Memory B cell (primary cell): ENCODE measurements at regions not wholly inside any gene's neighbourhood (a gene's known extent, or its start where the extent isn't known, plus 50 kb on each side); places are given as distances from the start of the nearest gene placed in this dataset.

ENCODE experiments used
- ATAC-seq: fragments of 150-1000 bp; cut with Tn5 transposase; 2 replicates; pipeline ENCODE4 v1.10.0; 2021; ENCODE audit warnings: low read depth, mild to moderate bottlenecking, moderate library complexity
- DNase-seq, 2 donors: peaks; one replicate each; pipeline ENCODE4 v3.0.0; 2022; ENCODE audit warnings: low spot score in 2 of 2
- H3K27ac Mint-ChIP-seq: one replicate; pipeline ENCODE4 v1.8.0; 2022; ENCODE audit warnings: mild to moderate bottlenecking, moderate library complexity, mixed read lengths
- H3K27me3 Mint-ChIP-seq: one replicate; pipeline ENCODE4 v1.8.0; 2022; ENCODE audit warnings: mixed read lengths
- H3K36me3 Mint-ChIP-seq: one replicate; pipeline ENCODE4 v1.8.0; 2022; ENCODE audit warnings: mild to moderate bottlenecking, mixed read lengths
- H3K4me1 Mint-ChIP-seq: one replicate; pipeline ENCODE4 v1.8.0; 2022; ENCODE audit warnings: mixed read lengths
- H3K4me3 Mint-ChIP-seq: one replicate; pipeline ENCODE4 v1.8.0; 2022; ENCODE audit warnings: mild to moderate bottlenecking, moderate library complexity, mixed read lengths
- H3K9me3 Mint-ChIP-seq: one replicate; pipeline ENCODE4 v1.8.0; 2022; ENCODE audit warnings: mixed read lengths

DNA sequence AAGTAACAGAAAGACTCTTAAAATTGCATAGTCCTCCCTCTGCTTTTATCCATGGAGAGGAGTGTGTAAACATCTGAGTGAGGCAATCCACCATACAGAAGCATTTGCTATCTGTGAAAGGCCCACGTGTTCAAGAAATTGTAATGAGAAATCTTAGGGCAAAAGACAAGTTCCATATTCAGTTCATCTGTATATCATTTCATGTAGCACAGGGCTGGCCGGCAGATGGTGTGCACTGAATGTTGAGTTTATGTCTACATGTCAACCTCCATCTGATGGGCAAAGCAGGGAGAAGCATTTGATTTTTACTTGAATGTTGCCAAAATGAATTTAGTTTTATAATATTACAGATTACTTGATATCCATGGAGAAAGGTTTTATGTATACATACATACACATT, 179.5 kb upstream of the RAD23B start:
- ATAC-seq = no peak
- H3K9me3 Mint-ChIP-seq = peaks cover 5% of the 10 kb centered on the region
- H3K27ac Mint-ChIP-seq = no peak overlapping the region
- no peaks in the 10 kb centered on the region for H3K36me3 Mint-ChIP-seq
- no peak for DNase-seq
- H3K27me3 Mint-ChIP-seq = peaks cover 8% of the 10 kb centered on the region
- no peaks in the 10 kb centered on the region for H3K4me1 Mint-ChIP-seq
- no peak overlapping the region for H3K4me3 Mint-ChIP-seq

- Mint-ChIP-seq H3K4me1 (no peaks in the 10 kb centered on the region), H3K27ac (no peak overlapping the region), H3K27me3 (peaks cover 5% of the 10 kb centered on the region), H3K9me3 (no peaks in the 10 kb centered on the region), H3K4me3 (no peak overlapping the region), H3K36me3 (no peaks in the 10 kb centered on the region)
- no peak for ATAC-seq
- no peak for DNase-seq
Observed at GRCh38 chr9:107105784-107106183, 177.3 kb upstream of the RAD23B start.

DNA sequence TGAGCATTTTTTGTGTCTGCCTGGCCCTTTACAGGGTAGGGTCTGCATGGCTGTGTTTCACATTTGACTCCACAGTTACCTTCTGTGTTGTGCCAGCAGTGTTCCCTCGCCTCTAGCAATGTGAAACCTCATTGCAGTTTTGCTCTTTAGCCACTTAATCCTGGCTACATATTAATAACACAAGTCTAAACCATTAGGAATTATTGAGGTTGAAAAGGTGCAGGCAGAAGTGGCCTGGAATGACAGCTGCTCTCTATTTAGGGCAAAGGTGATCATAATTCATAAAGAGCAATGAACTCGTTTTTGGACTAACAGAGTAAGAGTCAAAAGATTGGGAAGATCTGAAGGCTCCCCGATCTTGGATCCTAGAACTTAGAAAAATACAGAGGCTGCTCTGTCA, 176.7 kb upstream of the RAD23B start:
- DNase-seq = no peak
- H3K4me1 Mint-ChIP-seq = no peaks in the 10 kb centered on the region
- H3K4me3 Mint-ChIP-seq = no peak overlapping the region
- ATAC-seq = no peak
- no peaks in the 10 kb centered on the region for H3K9me3 Mint-ChIP-seq
- peaks cover 5% of the 10 kb centered on the region for H3K27me3 Mint-ChIP-seq
- no peak overlapping the region for H3K27ac Mint-ChIP-seq
- no peaks in the 10 kb centered on the region for H3K36me3 Mint-ChIP-seq

DNA sequence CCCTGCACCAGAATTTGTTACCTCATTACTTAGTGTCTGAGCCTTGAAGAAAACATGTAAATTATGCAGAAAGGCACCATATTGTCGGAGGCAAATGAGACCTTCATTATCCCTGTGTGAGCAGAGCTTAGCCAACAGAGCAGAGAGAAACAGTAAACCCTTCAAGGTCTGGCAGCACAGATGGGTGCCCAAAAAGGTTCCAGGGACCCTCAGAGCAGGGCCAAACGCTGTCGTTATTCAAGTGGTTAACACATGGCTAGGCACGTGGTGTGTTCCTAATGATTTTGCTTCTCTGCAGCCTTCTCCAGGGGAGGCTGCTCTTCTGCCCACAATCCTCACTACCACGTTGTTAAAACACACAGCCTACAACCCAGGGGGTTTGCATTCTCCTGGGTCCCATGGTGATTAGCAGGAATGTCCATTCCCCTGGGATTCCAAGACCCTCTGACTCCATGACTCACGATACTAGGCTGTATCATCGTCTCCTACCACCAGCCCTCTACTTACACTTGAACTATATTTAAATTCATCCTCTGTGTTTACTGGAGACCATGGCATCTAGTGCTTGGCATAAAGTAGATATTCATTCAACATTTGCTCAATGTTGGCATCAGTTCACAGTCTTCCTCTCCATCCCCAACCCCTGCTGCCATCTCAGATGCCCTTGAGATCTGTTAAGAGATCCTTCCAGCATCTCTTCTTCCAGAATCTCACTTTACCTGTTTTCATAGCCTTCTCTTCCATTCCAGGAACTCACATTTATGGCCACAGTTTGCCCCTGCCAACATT, 174.5 kb upstream of the RAD23B start:
- no peak for DNase-seq

GRCh38 chr9:107109324-107109723, 173.8 kb upstream of the RAD23B start:
- Mint-ChIP-seq H3K27me3 (peaks cover 14% of the 10 kb centered on the region), H3K4me3 (no peak overlapping the region), H3K27ac (no peak overlapping the region), H3K4me1 (peaks cover 6% of the 10 kb centered on the region), H3K36me3 (no peaks in the 10 kb centered on the region), H3K9me3 (no peaks in the 10 kb centered on the region)
- DNase-seq (no peak), ATAC-seq (no peak)

More for the DNA sequence above, 174.5 kb upstream of the RAD23B start:
- H3K9me3 Mint-ChIP-seq = no peaks in the 10 kb centered on the region
- peaks cover 11% of the 10 kb centered on the region for H3K27me3 Mint-ChIP-seq
- H3K4me3 Mint-ChIP-seq = no peak overlapping the region
- peaks cover 3% of the 10 kb centered on the region for H3K4me1 Mint-ChIP-seq
- ATAC-seq = no peak
- no peak overlapping the region for H3K27ac Mint-ChIP-seq
- H3K36me3 Mint-ChIP-seq = no peaks in the 10 kb centered on the region

DNA sequence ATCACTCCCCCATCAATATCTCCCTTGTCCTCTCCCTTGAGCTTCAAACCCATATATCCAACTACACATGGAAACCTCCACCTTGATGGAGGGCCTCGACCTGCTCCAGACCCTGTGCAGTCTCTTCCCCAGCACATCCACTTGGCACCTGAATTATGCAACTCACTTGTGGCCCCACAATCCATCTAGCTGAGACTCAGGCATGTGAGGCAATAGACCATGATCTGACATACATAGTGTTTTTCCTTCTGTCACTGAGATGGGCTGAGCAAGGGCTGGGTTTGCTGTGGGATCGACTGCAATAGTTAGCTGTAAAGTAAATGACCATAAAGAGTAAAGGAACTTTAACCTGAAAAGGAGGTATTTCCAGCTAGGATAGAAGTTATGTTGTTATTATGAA, 172.9 kb upstream of the RAD23B start:
- no peak for DNase-seq
- H3K36me3 Mint-ChIP-seq = no peaks in the 10 kb centered on the region
- no peaks in the 10 kb centered on the region for H3K9me3 Mint-ChIP-seq
- H3K4me1 Mint-ChIP-seq = peaks cover 9% of the 10 kb centered on the region
- no peak for ATAC-seq
- H3K27me3 Mint-ChIP-seq = peaks cover 14% of the 10 kb centered on the region
- no peak overlapping the region for H3K27ac Mint-ChIP-seq
- no peak overlapping the region for H3K4me3 Mint-ChIP-seq

DNA sequence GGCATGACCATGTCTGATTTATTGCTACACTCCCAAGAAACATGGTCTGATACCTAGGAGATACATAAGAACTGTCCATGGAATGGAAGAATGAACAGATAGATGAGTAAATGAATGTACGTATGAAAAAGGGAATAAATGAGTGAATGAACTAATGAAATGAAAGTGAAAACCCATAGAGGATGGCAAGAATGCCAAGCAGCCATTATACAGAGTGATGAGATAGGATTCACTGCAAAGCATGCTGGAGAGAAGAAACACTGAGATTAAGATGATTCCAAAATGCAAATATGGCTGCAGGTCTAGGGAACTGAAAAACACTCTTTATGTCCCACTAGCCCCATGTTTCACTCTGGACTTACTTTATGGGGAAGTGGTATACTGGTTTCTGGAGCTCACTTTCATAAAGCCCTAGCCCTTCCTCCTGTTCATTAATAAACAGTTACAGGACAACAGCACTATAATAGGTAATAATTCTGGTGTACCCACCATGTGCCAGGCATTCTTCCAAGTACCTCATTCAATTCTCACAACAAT, 170.3 kb upstream of the RAD23B start:
- H3K36me3 Mint-ChIP-seq = no peaks in the 10 kb centered on the region
- peaks cover 14% of the 10 kb centered on the region for H3K27me3 Mint-ChIP-seq
- H3K4me3 Mint-ChIP-seq = no peak overlapping the region
- DNase-seq (no peak), ATAC-seq (peak; percentile 39)
- no peak overlapping the region for H3K27ac Mint-ChIP-seq
- peaks cover 9% of the 10 kb centered on the region for H3K4me1 Mint-ChIP-seq
- no peaks in the 10 kb centered on the region for H3K9me3 Mint-ChIP-seq

DNA sequence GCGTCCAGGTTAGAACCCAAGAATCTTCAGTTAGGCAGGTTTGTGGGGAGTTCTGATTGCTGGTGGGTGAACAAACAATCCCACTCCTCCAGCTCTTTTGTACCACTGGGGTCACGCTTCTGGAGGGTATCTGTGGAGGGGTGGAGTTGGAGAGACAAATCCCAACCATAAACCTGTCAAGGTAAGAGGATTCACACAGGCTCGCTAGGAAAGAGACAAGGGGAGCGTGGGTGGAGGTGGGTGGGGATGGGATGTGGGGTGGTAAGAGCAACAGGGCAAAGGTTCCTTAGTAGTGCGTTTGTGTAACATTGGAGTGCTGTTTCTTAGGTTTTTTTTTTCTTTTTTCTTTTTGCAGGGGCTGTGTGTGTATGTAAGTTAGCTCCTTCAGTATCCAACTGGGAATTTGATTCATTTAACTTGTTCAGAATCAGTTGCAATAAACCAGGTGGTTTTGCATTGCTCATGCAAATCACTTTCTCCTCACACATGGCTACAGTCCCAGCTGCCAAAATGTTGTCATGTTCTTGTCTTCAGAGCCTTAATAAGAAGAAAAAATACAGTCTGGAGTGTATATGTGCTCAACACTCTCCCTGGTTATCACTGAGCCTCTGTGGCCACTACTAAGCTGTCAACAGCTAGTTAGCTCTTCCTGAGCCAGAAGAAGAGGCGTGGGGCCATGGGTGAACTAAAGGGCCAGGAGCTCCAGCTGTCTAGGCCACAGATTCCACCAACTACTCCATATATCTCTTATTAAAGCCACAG, 164.0 kb upstream of the RAD23B start:
- DNase-seq (no peak), ATAC-seq (no peak)
- no peaks in the 10 kb centered on the region for H3K9me3 Mint-ChIP-seq
- peaks cover 5% of the 10 kb centered on the region for H3K4me1 Mint-ChIP-seq
- H3K27me3 Mint-ChIP-seq = peaks cover 6% of the 10 kb centered on the region
- no peak overlapping the region for H3K4me3 Mint-ChIP-seq
- H3K27ac Mint-ChIP-seq = no peak overlapping the region
- no peaks in the 10 kb centered on the region for H3K36me3 Mint-ChIP-seq

DNA sequence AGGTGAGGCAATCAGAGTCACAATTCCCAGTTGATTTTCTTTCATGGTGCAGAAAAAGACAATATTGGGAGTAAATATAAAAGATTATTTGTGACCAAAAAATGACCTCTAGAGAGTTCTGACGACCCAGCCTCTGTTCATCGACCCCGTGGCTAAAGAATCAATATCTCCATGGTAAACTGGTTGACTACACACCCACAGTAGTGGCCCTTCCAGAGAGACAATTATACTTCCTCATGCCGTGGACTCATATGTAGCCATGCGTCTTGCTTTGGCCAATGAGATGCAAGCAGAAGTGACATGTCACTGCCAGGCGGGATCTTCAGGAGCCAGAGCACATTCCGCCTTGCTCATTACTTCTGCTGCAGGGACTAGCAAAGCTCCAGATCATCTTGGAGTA, 163.3 kb upstream of the RAD23B start:
- no peaks in the 10 kb centered on the region for H3K36me3 Mint-ChIP-seq
- H3K9me3 Mint-ChIP-seq = no peaks in the 10 kb centered on the region
- H3K4me3 Mint-ChIP-seq = no peak overlapping the region
- H3K27me3 Mint-ChIP-seq = peaks cover 6% of the 10 kb centered on the region
- DNase-seq = no peak
- no peak overlapping the region for H3K27ac Mint-ChIP-seq
- ATAC-seq = no peak
- no peaks in the 10 kb centered on the region for H3K4me1 Mint-ChIP-seq

GRCh38 chr9:107123389-107123788, 159.7 kb upstream of the RAD23B start:
- DNase-seq (no peak), ATAC-seq (no peak)
- H3K9me3 Mint-ChIP-seq = no peaks in the 10 kb centered on the region
- H3K36me3 Mint-ChIP-seq = no peaks in the 10 kb centered on the region
- no peak overlapping the region for H3K4me3 Mint-ChIP-seq
- H3K27me3 Mint-ChIP-seq = peaks cover 13% of the 10 kb centered on the region
- H3K4me1 Mint-ChIP-seq = no peaks in the 10 kb centered on the region
- no peak overlapping the region for H3K27ac Mint-ChIP-seq

DNA sequence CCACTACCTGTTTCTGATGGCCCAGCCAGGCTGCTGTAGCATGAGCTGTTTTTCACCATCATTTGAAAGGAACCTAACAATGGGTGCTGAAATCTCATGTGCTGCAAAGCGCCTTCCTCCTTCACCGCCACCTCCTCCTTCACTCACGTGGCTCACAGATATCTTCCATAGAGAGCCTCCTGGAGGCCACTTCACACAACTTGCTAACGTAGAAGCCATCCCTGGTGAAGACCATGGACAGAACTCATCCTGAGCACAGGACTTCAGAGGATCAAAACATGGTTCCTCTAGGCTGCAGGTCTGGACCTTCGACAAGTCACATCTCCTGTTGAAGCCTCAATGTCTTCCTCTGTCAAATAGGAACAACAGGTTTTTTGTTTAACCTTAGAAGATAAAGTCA, 155.5 kb upstream of the RAD23B start:
- Mint-ChIP-seq H3K4me3 (no peak overlapping the region), H3K27ac (no peak overlapping the region), H3K4me1 (no peaks in the 10 kb centered on the region), H3K27me3 (peaks cover 15% of the 10 kb centered on the region), H3K36me3 (no peaks in the 10 kb centered on the region), H3K9me3 (no peaks in the 10 kb centered on the region)
- ATAC-seq (no peak), DNase-seq (no peak)

DNA sequence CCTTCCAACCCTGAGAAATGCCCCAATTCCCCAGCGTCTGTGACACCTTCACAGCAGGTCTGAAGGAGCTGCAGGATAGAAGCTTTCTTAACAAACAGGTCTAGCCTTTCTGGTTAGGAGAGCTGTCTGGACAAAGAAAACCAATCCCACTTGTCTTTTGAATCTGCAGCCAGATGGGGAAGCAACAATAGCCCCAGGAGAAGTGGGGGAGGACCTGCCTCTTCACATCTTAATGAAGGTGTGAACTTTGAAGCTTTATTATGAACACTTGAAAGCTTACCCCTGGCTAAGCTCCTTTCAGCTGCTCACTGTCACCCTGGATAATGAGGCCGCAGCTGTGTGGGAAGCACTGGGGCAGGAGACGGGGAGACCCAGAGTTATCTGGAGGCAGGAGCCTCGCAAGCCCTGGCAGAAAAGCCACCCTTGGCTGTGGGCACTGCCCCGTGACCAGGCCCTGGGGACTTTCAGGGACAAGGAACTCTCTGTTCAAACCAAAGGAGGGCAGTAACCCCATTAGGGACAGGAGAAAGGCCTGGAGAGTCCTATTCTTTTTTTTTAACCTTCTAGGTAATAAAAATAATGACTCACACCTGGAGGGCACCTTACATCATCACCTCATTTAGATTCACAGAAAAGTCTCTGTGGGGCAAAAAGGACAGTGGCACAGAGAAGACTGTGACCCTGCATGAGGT, 151.8 kb upstream of the RAD23B start:
- ATAC-seq = no peak

DNA sequence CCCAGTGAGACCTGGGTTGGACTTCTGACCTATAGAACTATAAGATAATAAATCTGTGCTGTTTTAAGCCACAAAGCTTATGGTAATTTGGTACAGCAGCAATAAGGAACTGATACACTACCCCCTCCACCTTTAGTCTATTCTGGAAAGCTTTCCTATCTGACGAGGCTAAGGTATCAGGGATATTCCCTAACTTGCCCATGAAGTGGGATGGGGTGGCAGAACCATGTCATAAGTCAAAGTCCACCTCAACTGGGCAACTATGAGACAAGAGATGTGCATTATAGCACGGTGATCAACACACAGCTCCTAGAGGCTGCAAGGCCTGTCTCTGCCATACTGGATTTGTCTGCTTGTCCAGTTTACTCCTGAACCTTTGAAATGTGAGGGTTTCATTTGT, 146.8 kb upstream of the RAD23B start:
- Mint-ChIP-seq H3K27me3 (peaks cover 10% of the 10 kb centered on the region), H3K4me1 (no peaks in the 10 kb centered on the region)
- no peak for ATAC-seq

More for the DNA sequence above, 151.8 kb upstream of the RAD23B start:
- no peak overlapping the region for H3K4me3 Mint-ChIP-seq
- DNase-seq = no peak
- H3K36me3 Mint-ChIP-seq = no peaks in the 10 kb centered on the region
- no peaks in the 10 kb centered on the region for H3K9me3 Mint-ChIP-seq
- peaks cover 13% of the 10 kb centered on the region for H3K27me3 Mint-ChIP-seq
- H3K27ac Mint-ChIP-seq = no peak overlapping the region
- H3K4me1 Mint-ChIP-seq = no peaks in the 10 kb centered on the region

More for the DNA sequence above, 146.8 kb upstream of the RAD23B start:
- no peak for DNase-seq
- Mint-ChIP-seq H3K36me3 (no peaks in the 10 kb centered on the region), H3K9me3 (no peaks in the 10 kb centered on the region), H3K27ac (no peak overlapping the region), H3K4me3 (no peak overlapping the region)
